Motor neuron (in vitro differentiated cells): ENCODE measurements at regions not wholly inside any gene's neighbourhood (a gene's known extent, or its start where the extent isn't known, plus 50 kb on each side); places are given as distances from the start of the nearest gene placed in this dataset.

Experiments
- ATAC-seq, 8 experiments: fragments of 200-7000 bp; cut with Tn5 transposase; replicated peaks in 6 of 8; 2 replicates each; pipeline ENCODE4 v1.8.0; 2021; ENCODE audit warnings: mild to moderate bottlenecking in 8 of 8, moderate library complexity in 8 of 8
- H3K27ac ChIP-seq, 2 donors: fragments of 250-450 bp; sonication (Bioruptor Pico); 2 replicates each; pipeline ENCODE4 v1.9.0; 2021; ENCODE audit warnings: antibody characterized with exemption in 2 of 2, mild to moderate bottlenecking in 2 of 2, moderate library complexity in 1 of 2
- H3K4me1 ChIP-seq, 2 donors: fragments of 250-450 bp; sonication (Bioruptor Pico); replicated peaks in 1 of 2; 2 replicates each; pipeline ENCODE4 v1.6.1; 2021; ENCODE audit warnings: antibody characterized with exemption in 2 of 2, mild to moderate bottlenecking in 2 of 2, moderate library complexity in 1 of 2
- H3K4me3 ChIP-seq, 5 donors: fragments of 250-450 bp; sonication (Bioruptor Pico); 2 replicates each; pipeline ENCODE4 v1.9.0; 2021; ENCODE audit warnings: antibody characterized with exemption in 5 of 5, mild to moderate bottlenecking in 5 of 5, moderate library complexity in 4 of 5
- WGBS, 10 experiments: fragments of 450-650 bp; shearing (Covaris generic); methylation state at CpG; one replicate each; pipeline ENCODE4 v1.0.0; 2022; 5-methylcytosine and 5-hydroxymethylcytosine counted together
- in situ Hi-C, 9 experiments: fragments of 400-800 bp; cut with MboI; loops; one replicate each; pipeline ENCODE4 v1.15.0; 2021; ENCODE audit warnings: low sequenced_read_pairs in 9 of 9, low pct_unique_long_range_greater_than_20kb in 2 of 9; ENCODE audit not compliant: unreplicated experiment in 9 of 9

DNA sequence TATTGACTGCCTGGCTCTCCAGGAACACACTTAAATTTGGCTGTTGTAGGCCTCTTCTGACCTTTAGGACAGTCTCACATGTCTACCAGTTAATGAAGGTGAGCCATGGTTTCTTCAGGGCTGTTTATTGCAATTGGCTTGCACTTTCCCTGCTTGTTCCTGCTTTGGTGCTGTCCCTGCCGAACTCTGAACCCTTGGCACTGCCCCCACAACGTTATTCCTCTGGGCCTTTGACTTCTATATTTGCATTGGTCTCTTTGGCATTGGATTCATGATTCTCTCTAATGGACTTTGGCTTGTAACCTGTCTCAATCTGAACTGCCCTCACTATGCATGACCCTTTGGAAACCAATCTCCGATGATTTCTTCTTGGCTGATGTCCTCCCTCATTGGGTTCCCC, 299.4 kb downstream of the UTP18 start:
- H3K27ac ChIP-seq: no peak overlapping the region
- H3K4me1 ChIP-seq: no peaks in the 10 kb centered on the region
- H3K4me3 ChIP-seq: no peak overlapping the region
- whole genome bisulfite sequencing, 10 experiments: 0 to 67% (median 14%) methylated on average over 1 to 2 of the region's 3 CpGs; no CpG with 5 or more reads in 4 of the 10 experiments
- ATAC-seq: no peak
- in situ Hi-C loops: no loop called here

DNA sequence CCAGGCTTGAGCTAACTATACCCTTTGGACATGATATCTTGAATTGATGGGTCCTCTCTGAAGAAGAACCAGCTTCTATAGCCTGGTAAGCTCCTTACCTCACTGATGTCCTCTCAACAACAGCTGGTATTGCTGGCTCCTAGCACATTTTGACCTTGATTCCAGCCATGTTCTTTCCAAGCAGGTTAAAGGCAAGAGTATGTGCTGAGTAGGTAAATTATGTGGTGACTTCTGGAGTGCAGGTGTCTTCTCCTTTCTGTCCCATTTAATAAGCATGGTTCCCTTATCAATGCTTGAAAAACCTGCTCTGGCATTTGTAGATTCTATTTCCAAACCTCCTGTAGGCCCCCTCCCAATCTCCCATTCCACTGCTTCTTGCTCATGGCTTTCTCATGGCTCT, 300.1 kb downstream of the UTP18 start:
- Histone ChIP-seq H3K4me3 (no peak overlapping the region), H3K4me1 (no peaks in the 10 kb centered on the region), H3K27ac (no peak overlapping the region)
- ATAC-seq: no peak
- in situ Hi-C loops: no loop called here

DNA sequence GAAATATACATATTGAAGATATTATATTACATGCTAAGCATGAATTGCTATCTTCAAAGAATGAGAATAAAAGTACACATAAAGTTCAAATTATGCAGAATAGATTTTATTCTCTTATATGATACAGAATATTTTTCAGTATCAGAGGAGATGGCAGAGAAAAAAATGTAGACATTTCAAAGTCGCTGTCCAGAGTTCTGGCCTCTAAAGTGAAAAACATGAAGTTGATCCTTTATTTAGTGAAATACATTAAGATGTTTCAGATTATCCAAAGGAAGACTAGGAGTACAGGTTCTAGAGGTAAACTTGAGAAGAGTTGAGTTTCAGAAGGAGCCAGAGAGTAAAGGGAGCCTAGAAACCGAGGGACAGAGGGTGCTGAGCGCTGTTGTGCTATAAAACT, 303.6 kb downstream of the UTP18 start:
- ATAC-seq: no peak
- no peaks in the 10 kb centered on the region for H3K4me1 ChIP-seq
- in situ Hi-C loops: no loop called here
- WGBS, 10 experiments: 0 to 100% (median 65%) methylated on average over 1 to 3 of the region's 3 CpGs
- H3K27ac ChIP-seq: no peak overlapping the region
- H3K4me3 ChIP-seq: no peak overlapping the region

DNA sequence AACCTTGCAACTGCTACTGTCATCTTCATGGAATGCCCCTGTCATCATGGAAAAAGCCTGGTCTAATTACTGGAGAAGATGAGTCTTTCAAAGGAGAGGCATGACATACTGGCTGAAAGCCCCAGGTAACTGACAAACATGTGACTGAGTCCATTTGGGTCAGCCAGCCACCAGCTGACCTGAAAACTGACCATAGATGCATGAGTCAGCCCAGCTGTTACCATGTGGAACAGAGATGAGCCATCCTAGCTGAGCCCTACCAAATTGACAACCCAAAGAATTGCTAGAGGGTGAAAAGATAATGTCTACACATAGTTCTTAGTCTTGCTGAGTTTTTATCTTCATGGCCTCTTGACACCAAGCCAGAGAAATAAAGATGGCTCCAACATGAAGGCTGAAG, 311.8 kb downstream of the UTP18 start:
- in situ Hi-C loops: no loop called here
- Histone ChIP-seq H3K27ac (no peak overlapping the region), H3K4me1 (no peaks in the 10 kb centered on the region), H3K4me3 (no peak overlapping the region)
- ATAC-seq: no peak
